ENCODE measurements at regions not wholly inside any gene's neighbourhood (a gene's known extent, or its start where the extent isn't known, plus 50 kb on each side); places are given as distances from the start of the nearest gene placed in this dataset.

GRCh38 chr5:56375011-56375410, 141.9 kb upstream of the ANKRD55 start:
- TF ChIP-seq, protein P1, sequence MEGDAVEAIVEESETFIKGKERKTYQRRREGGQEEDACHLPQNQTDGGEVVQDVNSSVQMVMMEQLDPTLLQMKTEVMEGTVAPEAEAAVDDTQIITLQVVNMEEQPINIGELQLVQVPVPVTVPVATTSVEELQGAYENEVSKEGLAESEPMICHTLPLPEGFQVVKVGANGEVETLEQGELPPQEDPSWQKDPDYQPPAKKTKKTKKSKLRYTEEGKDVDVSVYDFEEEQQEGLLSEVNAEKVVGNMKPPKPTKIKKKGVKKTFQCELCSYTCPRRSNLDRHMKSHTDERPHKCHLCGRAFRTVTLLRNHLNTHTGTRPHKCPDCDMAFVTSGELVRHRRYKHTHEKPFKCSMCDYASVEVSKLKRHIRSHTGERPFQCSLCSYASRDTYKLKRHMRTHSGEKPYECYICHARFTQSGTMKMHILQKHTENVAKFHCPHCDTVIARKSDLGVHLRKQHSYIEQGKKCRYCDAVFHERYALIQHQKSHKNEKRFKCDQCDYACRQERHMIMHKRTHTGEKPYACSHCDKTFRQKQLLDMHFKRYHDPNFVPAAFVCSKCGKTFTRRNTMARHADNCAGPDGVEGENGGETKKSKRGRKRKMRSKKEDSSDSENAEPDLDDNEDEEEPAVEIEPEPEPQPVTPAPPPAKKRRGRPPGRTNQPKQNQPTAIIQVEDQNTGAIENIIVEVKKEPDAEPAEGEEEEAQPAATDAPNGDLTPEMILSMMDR (IDR thresholded peaks at IDR 0.05): no peak
- no peak for TF ChIP-seq POLR2A (IDR thresholded peaks at IDR 0.05)

All from testis (tissue), 2 donors.